GM21529 (cell line): ENCODE measurements at regions not wholly inside any gene's neighbourhood (a gene's known extent, or its start where the extent isn't known, plus 50 kb on each side); places are given as distances from the start of the nearest gene placed in this dataset.

Experiments used
- ATAC-seq: cut with Tn5 transposase; IDR thresholded peaks from one replicate; pipeline ENCODE4 v1.9.1; 2021; ENCODE audit not compliant: unreplicated experiment

DNA sequence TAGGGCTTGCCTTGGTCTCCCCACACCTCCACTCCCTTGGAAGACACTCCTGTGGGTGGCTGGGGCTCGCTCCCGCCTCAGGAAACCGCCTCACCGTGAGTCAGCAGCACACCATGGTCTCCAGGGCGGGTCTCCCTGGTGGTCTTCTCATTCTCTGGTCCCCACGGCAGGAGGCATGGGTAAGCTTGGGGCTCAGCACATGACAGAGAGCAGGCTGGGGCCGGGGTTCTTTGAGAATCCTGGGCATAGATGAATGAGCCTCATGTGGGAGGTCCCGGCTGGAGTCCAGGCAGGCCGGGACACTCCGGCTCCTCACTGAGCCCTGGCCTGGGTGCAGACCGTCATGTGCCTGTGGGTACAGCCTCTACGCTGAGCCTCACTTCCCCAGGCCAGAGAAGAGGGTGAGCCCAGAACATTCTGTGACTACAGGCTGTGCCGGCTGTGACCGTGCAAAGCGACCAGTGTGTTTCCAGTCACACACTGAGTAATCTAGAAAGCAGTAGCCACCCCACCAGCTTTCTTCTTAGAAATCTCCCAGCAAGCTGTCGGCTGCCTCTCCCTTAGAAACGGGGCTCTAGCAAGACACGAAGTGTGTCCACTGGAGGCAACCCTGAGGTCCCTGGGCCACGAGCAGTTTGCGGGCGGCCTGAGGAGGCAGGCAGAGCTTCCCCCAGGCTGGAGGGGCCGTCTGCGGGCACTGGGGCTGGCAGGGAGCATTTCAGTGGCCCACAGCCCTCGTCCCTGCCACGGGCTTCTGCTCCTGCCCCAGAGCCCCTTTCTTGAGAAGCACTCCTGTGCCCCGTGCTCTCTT, 93.1 kb downstream of the RHOB start:
- ATAC-seq, result no peak

DNA sequence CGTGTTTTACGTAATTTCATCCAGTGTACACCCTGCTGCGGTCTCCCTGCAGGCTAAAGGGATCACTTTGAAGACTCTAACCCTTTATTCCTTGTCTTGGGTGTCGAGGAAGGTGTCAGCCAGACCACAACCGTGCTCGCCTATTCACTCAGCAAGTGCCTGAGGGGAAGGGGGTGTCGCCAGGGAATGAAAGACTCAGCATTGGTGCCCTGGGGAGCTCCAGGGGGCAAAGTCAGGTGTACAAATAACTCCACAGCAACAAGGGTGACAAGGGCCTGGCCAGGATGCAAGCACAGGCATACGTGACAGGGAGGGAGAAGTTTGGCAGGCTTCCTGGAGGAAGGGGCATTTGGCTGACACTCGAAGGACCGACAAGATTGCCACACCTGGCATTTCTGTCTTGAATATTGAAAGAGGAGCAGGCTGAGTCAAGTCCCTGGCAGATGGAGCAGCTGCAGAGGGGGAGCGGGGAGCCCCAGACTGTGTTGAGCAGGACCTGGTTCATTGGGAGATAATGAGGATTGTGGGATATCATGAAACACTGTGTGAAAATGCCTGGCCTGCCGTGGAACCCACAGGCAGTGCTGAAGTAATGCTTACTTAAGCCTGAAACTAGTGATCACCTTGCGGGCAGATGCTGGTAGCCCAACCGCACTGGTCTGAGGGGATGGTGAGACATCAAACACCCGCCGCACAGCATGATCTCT, 93.9 kb downstream of the RHOB start:
- no peak for ATAC-seq

DNA sequence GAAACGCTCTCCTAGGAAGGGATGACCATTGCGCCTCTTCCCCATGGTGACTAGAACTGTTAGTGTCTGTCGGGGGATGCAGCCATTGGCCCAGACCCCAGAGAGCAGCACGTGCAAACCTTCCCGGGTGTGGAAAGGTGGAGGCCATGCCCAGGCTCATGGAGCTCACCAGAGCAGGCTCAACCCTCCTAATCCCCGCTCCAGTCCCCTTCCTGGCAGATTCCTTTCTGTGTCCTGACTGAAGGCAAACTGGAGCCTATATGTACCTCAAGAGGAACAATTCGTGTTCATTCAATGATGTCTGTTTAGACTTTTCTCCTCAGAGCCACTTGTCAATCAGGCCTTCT, 94.4 kb downstream of the RHOB start:
- ATAC-seq, result no peak

DNA sequence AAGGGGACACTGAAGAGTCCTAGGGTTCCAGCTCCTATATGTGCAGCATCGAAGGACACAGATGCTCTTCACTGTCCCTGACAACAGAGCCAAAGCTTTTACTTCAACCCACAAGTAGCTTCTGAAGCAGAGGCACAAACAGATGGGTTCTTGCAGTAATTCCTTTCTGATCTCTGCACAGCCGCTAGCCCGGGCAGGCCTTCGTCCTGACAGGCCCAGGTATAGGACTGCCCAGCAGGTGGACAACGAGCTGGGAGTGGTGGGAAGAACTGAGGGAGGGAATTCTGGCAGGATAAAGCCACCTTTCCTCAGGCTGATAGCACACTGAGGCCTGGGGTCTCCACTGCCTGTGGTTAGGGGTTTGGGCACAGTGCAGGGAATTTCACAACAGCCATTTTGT, 94.8 kb downstream of the RHOB start:
- ATAC-seq, result no peak

DNA sequence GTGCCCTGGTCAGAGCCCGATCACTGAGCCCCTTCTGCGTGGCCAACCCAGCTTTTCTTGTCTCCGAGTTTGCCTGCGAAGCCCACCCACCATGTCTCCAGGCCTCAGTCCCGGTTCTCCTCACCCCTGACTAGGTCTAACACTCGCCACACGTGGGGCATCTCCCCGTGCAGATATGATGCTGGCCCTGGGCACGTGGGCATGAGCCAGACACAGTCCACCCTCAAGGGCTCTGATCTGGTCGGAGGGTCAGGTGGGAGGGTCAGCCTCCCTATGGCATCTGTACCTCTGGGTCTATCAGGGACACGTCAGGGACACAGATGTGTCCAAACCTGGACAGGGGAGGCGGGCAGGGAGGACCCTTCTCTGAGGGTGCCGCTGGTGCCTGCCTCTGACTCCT, 95.4 kb downstream of the RHOB start:
- ATAC-seq, result no peak

DNA sequence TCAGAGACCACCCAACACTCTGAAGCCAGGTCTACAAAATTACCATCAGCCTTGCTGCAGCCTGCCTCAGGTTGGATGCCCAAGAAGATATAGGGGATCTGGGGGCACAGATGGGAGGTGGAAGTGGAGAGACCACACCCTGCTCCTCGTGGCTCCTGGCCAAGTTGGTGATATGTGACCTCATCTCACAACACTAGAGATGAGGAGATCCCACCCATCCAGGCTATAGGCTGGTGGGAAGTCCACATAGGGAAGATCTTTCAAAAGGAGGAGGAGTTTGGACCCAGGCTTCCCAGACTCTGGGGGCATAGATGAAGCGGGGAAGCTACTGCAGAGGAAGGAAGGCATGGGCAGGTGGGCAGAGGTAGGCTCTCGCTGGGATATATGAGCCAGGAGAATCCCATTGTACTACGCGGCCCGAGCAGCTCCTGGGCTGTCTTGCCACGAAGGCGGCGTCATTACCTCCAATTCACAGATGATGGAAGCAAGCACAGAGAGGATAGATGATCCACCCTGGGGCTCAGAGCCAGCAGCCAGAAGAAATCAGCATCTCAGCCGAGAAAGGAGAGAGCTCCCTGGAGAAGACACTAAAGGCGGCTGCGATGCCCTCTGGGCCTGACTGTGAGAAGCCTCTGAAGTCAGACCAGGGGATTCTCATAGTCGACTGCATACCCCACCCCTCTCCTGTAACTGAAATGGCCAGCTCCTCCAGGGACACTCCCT, 96.0 kb downstream of the RHOB start:
- ATAC-seq, result no peak

DNA sequence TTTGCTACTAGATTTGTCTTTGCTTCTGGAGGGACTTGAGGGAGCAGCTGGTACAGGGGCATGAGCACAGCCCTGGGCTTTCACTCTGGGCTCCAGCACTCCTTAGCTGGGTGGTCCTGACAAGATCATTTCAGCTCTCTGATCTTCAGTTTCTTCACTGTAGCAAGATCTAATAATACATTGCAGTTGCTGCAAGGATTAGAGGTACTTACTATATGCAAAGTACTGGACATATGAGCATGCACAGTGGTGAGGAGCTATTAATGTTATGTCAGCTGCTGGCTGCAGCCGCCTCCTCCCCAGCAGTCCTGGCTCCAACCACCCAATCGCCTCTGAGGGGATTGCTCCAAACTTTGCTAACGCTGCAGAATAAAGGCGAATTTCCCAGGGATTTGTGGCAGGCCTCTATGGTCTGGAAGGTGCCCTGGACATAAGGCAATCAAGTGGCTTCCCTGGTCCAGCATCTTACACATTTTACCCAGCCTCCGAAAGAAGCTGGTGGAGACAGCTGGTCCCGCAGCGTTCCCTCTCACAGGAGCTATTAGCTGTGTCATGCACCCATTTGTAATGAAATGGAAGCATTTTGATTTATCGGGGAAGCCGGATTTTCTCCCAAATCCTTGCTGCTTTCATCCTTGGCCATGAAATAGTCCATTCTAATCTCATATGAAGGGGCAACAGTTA, 96.7 kb downstream of the RHOB start:
- no peak for ATAC-seq

DNA sequence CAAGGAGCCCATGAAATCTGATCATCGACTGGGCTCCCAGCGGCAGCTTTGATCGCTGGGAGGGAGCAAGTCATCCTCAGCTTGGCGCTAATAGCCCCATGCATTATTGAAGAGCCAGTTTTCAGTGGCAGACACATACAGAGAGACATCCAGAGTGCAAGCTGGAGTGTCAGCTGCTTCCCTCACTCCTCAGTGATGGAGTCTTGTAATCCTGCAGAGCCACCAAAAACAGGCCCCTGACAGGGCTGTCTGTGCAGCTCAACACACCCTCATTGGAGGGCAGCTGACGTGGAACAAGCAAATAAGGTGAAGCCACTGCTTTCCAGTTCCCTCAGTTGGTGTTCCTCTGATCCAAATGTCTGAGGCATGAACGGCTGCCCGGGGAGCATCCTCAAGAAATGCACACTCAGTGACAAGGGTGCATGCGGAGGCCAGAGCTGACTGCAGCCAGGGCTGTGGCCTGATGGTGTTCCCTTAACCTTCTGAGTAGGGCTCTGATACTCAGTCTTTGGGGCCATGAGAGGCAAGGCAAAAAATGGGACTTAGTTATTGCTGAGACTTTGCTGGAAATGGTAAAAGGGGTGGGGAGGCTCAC, 97.4 kb downstream of the RHOB start:
- ATAC-seq, result no peak

DNA sequence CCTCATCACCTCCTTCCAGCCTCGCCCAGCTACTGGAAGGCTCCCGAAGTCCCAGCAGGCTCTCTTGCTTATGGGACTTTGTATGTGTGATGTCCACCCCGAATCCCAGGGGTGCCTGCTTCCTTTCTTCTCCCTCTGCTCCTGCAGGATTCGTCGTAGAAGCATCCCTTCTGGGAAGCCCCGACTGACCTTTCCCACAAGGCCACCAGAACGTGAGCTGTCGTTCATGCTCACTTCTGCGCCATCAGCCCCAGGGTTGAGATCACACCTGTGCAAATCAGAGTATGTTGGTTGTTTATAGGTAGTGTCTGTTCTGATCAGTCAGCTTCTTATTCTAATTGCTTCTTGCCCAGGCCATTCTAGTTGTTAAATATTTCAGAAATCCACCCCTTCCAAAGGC, 101.8 kb downstream of the HS1BP3 start:
- no peak for ATAC-seq

DNA sequence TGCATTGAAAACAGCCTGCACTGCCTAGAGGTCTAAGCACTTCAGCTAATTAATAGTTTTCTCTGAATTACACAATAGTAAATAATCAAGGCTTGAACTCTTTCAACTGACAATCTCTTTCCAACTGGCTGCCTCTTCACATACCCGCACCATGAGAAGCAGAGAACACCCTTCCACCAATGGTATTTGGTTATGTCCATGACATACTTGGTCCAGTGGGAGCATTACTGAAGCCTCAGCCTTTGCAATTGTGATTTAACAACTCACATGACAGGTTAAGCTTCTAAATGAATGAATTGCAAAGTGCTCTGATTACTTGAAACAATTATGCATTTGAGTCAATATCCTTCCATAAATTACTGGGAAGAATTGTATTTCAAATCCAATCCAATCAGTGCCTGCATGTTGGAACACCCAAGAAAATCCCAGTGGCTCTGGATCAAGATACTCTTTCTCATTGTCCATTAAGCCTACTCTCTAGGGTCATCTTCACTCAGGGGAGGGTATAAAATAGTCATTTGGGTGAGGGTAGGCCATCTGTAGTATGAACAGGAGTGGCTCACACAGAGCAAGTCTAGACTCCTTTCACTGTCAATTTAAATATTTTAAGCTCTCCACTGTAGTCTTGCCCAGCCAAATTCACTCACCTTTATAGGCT, 101.1 kb downstream of the HS1BP3 start:
- no peak for ATAC-seq

DNA sequence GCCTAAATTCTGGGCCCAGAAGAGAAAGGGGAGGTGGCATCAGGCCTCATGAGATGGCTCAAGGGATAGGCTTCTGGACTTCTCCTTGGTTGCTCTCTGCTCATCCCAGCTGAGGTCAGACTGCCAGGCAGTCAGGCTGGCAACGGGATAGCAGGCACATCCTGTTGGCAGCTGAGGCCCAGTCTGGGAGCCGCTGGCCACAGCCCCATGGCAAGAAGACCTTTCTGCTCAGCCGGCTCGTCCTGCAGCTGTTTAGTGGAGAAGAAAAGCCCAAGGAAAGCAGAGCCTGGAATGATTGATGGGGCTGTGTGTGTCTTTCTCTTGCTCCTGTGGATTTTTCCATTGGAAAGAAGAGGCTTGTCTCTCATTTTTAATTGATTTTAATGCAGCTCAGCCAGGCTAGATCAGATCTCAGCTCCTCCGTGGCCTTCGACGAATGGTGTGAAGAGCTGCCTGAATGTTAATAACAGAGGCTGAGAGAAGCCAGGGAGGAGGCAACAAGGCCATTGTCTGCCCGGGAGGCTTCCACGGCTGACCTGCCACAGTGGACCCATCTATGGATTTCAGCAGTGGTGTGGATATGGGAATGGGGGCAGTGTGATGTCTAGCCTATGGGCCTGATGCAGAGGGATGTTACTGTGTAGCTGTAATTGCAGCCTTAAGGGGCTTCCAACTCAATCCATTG, 99.5 kb downstream of the HS1BP3 start:
- ATAC-seq, result no peak

DNA sequence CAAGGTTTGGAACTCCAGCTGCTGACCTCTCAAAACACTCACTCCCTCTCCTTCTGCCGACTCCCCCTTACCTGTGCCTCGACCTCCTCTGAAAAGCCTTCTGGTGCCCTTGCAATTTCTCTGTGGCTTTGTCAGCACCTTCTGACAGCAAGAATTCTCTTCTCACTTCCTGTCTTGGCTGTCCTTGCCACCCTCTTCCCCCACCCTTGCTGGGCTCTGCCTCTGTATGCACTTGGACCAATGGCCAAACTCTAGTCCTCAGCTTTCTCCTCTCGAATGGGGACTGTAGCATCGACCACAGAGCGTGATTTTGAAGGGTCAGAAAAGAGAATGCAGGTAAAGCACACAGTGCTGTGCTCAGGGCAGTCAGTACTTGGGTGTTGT, 99.0 kb downstream of the HS1BP3 start:
- ATAC-seq, result no peak

DNA sequence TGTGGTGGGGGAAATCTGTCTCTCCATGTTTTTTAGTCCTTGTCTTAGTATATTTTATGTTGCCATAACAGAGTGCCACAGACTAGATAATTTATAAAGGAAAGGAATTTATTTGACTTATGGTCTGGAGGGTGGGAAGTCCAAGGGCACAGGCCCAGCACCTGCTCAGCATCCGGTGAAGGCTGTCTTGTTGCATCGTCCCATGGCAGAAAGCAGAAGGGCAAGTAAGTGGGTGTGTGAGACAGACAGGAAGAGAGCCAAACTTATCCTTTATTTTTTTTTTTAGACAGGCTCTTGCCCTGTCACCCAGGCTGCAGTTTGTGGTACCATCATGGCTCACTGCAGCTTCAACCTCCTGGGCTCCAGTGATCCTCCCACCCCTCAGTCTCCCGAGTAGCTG, 98.1 kb downstream of the HS1BP3 start:
- no peak for ATAC-seq

DNA sequence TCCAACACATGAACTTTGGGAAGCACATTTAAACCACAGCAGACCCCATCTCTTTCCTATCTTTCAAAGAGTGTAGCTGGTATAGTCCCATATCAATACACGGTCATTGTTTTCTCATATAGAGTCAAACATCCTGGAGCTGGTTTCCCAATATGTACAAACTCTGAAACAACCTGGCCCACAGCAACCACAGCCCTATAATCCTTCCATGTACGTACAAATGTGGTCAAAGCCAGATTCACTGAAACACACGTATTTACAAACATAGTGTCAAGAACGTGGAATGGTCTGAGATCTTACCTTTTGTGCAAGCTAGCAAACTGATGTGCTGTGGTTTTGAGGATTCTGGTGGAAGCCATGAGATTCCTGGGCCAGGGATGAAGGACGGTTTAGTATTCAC, 97.3 kb downstream of the HS1BP3 start:
- no peak for ATAC-seq

DNA sequence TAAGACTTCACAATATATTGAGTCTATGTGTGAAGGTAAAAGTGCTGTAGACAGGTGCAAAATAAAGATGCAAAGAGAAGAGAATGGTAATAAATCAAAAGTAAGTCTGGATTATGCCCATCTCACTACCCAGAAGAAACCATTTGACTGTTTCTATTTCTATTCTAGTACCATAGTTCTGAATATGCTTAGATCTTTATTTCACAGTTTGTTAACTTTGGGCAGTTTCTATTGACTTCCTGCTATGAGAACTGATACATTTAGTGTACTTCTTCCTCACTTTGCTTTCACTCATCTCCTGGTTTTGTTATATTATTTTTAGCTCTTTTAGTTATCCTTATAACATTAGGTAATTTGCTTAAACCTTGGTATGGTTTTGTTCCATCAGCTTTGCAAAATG, 94.9 kb downstream of the HS1BP3 start:
- ATAC-seq, result peak; percentile 43

DNA sequence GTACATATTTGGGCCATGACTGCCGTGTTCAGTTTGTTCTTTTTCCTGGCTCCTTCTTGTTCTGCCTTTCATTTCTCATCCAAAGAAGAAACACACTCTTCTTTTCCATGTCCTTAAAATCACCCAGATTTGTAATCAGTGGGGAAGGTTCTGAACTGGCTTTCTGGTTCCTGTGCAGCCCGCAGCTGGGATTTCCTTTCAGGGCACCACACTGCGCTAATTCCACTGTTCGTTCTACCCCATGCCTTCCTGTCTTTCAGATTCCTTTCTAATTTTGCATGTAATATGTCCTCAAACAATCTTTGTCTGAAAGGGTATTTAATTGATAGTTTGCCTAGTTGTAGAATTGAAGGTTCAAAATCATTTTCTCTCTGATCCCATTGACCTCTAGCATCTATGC, 94.1 kb downstream of the HS1BP3 start:
- ATAC-seq, result no peak

DNA sequence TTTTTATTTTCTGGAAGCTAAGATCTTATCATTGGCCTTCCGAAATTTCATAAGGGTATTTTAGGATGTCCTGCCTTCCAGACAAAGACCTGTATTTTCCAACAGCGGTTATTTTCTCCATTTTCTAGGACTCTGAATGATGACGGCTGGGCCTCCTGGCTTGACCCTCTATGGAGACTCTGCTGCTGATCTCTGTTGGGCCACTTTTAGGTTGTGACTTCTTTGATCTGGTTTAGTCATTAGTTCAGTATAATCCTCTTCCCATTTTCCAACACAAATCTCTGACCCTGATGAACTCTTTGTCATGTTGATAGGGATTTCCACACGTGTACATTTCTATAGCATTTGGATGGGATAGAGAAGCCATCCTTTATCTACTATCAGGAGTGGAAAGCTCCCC, 93.7 kb downstream of the HS1BP3 start:
- no peak for ATAC-seq

DNA sequence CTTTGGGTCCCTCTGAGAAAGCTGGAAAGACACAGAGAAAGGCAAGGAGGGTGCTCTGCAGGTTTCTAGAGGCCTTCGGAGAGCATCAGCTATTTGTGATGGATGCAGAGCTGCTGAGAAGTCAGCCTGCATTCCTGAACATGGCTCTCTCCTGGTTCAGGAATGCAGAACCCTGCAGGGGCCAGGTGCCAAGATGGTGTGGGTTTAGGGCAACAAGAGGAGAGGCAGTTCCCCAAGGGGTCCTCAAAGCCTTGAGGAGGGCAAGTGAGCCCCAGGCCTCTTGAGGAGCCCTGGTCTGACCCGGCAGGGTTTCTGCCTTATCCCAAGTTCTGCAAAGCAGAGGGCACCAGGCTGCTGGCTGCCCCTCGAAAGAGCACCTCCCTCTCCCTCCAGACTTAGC, 93.3 kb downstream of the HS1BP3 start:
- ATAC-seq, result no peak

DNA sequence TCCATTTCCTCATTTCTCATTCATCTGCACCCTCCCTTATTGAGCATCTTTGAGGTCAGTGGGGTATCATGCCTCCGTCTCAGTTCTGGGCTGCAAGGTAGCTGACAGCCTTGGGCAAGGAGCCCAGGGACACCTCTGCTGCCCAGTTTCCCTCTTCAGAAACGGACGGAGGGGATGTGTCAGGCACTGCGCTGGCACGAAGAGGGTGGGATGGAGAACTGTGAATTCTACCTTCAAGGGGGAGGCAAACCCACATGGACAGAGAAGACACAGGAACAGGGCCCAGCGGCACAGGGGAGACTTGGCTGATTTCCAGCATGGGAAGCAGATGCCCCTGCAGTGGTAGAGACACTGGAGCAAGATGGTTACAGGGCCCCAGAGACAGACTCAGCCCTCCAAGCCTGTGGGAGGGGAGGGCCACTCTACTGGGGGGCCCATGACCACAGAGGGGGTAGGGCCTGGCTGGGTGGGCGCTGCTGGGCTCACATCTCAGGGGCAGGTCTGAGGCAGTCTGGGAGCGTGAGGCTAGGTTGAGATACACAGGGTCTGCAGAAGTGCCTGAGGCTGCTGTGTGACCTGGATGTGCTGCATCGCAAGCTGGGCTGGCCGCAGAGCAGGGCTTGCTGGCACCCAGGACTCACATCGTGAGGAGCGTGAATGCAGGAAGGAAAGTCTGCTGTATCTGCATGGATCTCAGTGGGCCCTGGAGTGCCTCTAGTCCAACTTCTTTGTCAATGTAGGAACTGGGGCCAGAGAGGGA, 92.3 kb downstream of the HS1BP3 start:
- no peak for ATAC-seq
